ENCODE measurements at regions not wholly inside any gene's neighbourhood (a gene's known extent, or its start where the extent isn't known, plus 50 kb on each side); places are given as distances from the start of the nearest gene placed in this dataset.

GRCh38 chr17:52837492-52837891, 679.0 kb upstream of the CA10 start:
- peak in 1 of 2 experiments; percentile 9 for DNase-seq

GRCh38 chr17:52831536-52831935, 673.0 kb upstream of the CA10 start:
- no peak for DNase-seq

- DNase-seq: no peak
Measured at GRCh38 chr17:52828621-52829020, 670.1 kb upstream of the CA10 start.

GRCh38 chr17:52827526-52827925, 669.0 kb upstream of the CA10 start:
- no peak for DNase-seq

- no peak for DNase-seq
Measured at GRCh38 chr17:52824542-52824941, 666.0 kb upstream of the CA10 start.

GRCh38 chr17:52823155-52823554, 664.6 kb upstream of the CA10 start:
- DNase-seq: no peak

GRCh38 chr17:52790359-52790955, 631.9 kb upstream of the CA10 start:
- DNase-seq: no peak

- no peak for DNase-seq
Measured at GRCh38 chr17:52789829-52790228, 631.3 kb upstream of the CA10 start.

GRCh38 chr17:52776234-52776633, 617.7 kb upstream of the CA10 start:
- DNase-seq: no peak

- DNase-seq: no peak
Measured at GRCh38 chr17:52762794-52763167, 604.3 kb upstream of the CA10 start.

- DNase-seq: no peak
Measured at GRCh38 chr17:52762147-52762793, 603.8 kb upstream of the CA10 start.

- no peak for DNase-seq
Measured at GRCh38 chr17:52759864-52760263, 601.4 kb upstream of the CA10 start.

- DNase-seq: no peak
Measured at GRCh38 chr17:52758481-52758880, 600.0 kb upstream of the CA10 start.

- no peak for DNase-seq
Measured at GRCh38 chr17:52756746-52757145, 598.2 kb upstream of the CA10 start.

- DNase-seq: no peak
Measured at GRCh38 chr17:52754838-52755237, 596.3 kb upstream of the CA10 start.

GRCh38 chr17:52751051-52751450, 592.5 kb upstream of the CA10 start:
- no peak for DNase-seq

GRCh38 chr17:52744179-52744578, 585.7 kb upstream of the CA10 start:
- no peak for DNase-seq

- no peak for DNase-seq
Measured at GRCh38 chr17:52740006-52740405, 581.5 kb upstream of the CA10 start.

- no peak for DNase-seq
Measured at GRCh38 chr17:52738791-52739190, 580.3 kb upstream of the CA10 start.

- DNase-seq: no peak
Measured at GRCh38 chr17:52737071-52737470, 578.6 kb upstream of the CA10 start.

- no peak for DNase-seq
Measured at GRCh38 chr17:52732841-52733240, 574.3 kb upstream of the CA10 start.

GRCh38 chr17:52724578-52724977, 566.1 kb upstream of the CA10 start:
- no peak for DNase-seq

- no peak for DNase-seq
Measured at GRCh38 chr17:52721910-52722309, 563.4 kb upstream of the CA10 start.

- no peak for DNase-seq
Measured at GRCh38 chr17:52710363-52710901, 551.9 kb upstream of the CA10 start.

- no peak for DNase-seq
Measured at GRCh38 chr17:52709724-52710123, 551.2 kb upstream of the CA10 start.
